ENCODE measurements at regions not wholly inside any gene's neighbourhood (a gene's known extent, or its start where the extent isn't known, plus 50 kb on each side); places are given as distances from the start of the nearest gene placed in this dataset.

- TF ChIP-seq POLR2A (IDR thresholded peaks at IDR 0.05; ENCODE audit: low read depth) (no peak), EP300 (IDR thresholded peaks at IDR 0.05) (no peak), CTCF (IDR thresholded peaks at IDR 0.05) (no peak)
Measured at GRCh38 chr13:75231235-75231634, 250.7 kb downstream of the TBC1D4 start.
